ENCODE measurements at regions not wholly inside any gene's neighbourhood (a gene's known extent, or its start where the extent isn't known, plus 50 kb on each side); places are given as distances from the start of the nearest gene placed in this dataset.
A peak's percentile ranks its signal among the peaks of the same experiment; 100 is the strongest.

DNA sequence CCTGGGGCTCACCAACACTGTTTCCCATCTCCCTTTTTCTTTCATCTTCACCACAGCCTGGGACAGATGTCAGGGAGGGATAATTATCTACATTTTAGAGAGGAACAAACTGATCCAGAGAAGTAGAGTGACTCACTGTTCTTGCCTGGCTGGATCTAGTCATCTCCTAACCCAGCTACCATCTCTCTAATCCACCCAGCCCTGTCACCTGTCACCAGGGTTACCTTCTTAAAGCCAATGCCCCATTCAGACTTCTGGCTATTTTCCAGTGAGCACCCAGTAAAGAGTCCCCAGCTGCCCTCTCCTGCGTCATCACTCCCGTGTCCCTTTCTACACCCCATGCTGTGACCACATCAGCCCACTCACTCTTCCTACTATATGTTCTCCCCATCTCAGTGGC is 68.4 kb upstream of the DUSP5 start:
- TF ChIP-seq CTCF (conservative IDR thresholded peaks at IDR 0.05; ENCODE audit: low read depth) = no peak
- H3K27ac ChIP-seq = peak overlapping the region; percentile 22; the same call in 1 of the 2 replicates
- DNase-seq (ENCODE audit: low spot score) = peak; percentile 49
- ChIA-PET POLR2A (ENCODE audit: low non-redundant PET) (no interaction called here), CTCF (interaction anchor here (0.6 kb wide), 1 partner anchor 243 kb away, joined by 4 read pairs; no protein-coding TSS in a partner anchor)

DNA sequence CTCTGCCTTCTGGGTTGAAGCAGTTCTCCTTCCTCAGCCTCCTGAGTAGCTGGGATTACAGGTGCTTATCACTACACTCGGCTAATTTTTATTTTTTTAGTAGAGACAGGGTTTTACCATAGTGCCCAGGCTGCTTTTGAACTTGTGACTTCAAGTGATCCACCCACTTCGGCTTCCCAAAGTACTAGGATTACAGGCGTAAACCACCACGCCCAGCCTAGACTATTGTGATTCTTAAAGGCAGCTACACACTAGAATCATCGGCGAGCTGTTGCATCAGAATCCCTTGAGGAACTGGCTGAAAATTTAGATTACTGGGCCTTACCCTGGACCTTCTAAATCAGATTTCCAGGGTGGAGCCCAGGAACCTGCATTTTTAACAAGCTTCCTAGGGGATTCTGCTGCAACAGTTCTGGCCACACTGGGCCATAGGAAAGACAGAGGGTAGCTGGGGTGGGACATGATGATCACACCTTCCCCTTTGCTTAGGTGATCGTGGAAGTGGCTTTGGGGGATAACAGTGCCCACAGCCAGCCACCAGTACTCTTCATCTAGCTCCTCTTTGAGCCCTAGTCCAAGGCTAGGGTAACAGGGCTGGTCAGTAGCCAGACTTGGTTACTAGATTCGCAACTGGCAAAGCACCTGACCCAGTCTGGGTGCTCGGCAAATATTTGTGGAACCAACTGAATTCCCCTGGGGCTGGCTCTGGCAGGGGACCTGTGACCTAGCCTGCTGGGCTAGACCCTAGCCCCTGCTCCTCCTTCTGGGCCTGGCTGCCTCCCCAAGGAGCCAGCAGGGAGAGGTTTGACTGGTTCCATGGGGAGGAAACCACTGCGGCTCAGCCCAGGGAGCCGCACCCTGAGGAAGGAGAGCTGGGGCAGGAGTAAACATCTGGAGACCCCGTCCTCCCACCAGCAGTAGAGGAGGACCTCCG is 67.1 kb upstream of the DUSP5 start:
- DNase-seq (ENCODE audit: low spot score) = no peak

DNA sequence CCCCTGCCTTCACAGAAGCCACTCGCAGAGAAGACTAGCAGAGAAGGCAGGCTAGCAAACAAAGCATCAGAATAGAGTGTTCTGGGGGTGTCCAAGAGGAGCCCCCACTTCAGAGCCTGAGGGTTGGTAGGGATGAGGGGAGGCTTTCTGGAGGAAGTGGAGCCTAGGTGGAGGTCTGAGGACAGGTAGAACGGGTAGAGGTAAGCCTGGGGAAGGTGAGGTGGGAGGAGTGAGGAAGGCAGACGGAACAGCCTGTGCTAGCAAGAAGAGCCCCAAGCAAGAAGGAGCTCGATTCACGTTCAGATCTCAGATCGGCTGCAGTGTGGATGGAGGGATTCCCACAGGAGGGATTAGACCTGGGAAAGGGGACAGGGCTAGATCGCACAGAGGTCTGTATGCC is 66.0 kb upstream of the DUSP5 start:
- no peak overlapping the region; the same call in 1 of the 2 replicates for H3K27ac ChIP-seq
- no peak for DNase-seq (ENCODE audit: low spot score)
- ChIA-PET POLR2A (ENCODE audit: low non-redundant PET) (no interaction called here), CTCF (no interaction called here)
- no peak for TF ChIP-seq CTCF (conservative IDR thresholded peaks at IDR 0.05; ENCODE audit: low read depth)

More for the DNA sequence above, 67.1 kb upstream of the DUSP5 start:
- CTCF ChIA-PET = interaction anchor here (0.6 kb wide), 1 partner anchor 102 kb away, joined by 5 read pairs; no protein-coding TSS in a partner anchor
- POLR2A ChIA-PET (ENCODE audit: low non-redundant PET) = no interaction called here
- peak overlapping the region; percentile 10; the same call in 1 of the 2 replicates for H3K27ac ChIP-seq
- no peak for TF ChIP-seq CTCF (conservative IDR thresholded peaks at IDR 0.05; ENCODE audit: low read depth)

DNA sequence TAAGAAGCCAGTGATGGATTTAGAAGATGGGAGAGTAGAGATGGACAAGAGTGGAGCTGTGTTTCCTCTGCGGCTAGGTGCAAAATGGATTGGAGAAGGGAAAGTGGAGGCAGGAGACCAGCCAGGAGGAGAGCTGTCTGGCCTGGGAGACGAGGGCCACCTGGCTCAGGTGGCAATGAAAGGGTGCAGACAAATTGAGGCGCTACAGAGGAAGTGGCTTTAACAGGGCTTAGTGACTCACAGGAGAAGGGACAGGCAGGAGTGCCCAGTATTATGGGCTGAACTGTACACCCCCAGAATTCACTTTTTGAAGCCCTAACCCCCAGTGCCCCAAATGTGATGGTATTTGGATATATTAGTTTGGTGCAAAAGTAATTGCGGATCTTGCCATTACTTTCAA is 65.6 kb upstream of the DUSP5 start:
- DNase-seq (ENCODE audit: low spot score) = no peak
- CTCF ChIA-PET = no interaction called here
- no peak overlapping the region for H3K27ac ChIP-seq
- no peak for TF ChIP-seq CTCF (conservative IDR thresholded peaks at IDR 0.05; ENCODE audit: low read depth)
- POLR2A ChIA-PET (ENCODE audit: low non-redundant PET) = no interaction called here

- no peak for DNase-seq (ENCODE audit: low spot score)
- POLR2A ChIA-PET (ENCODE audit: low non-redundant PET) = no interaction called here
- no peak overlapping the region for H3K27ac ChIP-seq
- no peak for TF ChIP-seq CTCF (conservative IDR thresholded peaks at IDR 0.05; ENCODE audit: low read depth)
- CTCF ChIA-PET = no interaction called here
These were observed 64.7 kb upstream of the DUSP5 start for GRCh38 chr10:110432814-110433565.

DNA sequence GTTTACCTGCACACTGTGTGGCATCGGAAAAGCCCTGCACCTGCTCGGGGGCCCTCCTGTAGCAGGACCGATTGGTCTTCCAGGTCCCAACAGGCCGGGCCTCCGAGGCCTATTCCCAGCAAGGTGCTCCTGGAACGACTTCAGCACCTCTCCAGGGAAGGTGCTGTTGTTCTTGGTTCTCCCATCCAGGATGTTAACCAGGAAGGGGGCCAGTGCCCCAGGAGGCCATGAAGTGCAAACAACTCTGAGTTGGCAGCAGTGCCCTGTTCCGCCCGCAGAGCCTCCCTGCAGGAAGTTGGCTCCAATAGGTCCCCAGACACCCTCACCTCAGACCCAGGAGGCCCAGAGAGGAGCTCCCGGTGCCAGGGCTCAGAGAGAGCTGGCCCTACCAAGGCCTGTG is 64.0 kb upstream of the DUSP5 start:
- TF ChIP-seq CTCF (conservative IDR thresholded peaks at IDR 0.05; ENCODE audit: low read depth) = no peak
- H3K27ac ChIP-seq = no peak overlapping the region
- ChIA-PET POLR2A (ENCODE audit: low non-redundant PET) (no interaction called here), CTCF (interaction anchor here (0.6 kb wide), 1 partner anchor 124 kb away, joined by 5 read pairs; no protein-coding TSS in a partner anchor)
- no peak for DNase-seq (ENCODE audit: low spot score)

Measured in RWPE1 (cell line).